IgD-negative memory B cell (primary cell): ENCODE measurements at regions not wholly inside any gene's neighbourhood (a gene's known extent, or its start where the extent isn't known, plus 50 kb on each side); places are given as distances from the start of the nearest gene placed in this dataset.

Source experiments
- H3K27ac Mint-ChIP-seq, 3 donors: one replicate each; pipeline ENCODE4 v1.8.0; 2020 to 2022; ENCODE audit warnings: mild to moderate bottlenecking in 3 of 3, mixed read lengths in 3 of 3, moderate library complexity in 1 of 3
- H3K27me3 Mint-ChIP-seq: one replicate; pipeline ENCODE4 v1.8.0; 2021; ENCODE audit warnings: mixed read lengths
- H3K36me3 Mint-ChIP-seq: one replicate; pipeline ENCODE4 v1.8.0; 2020; ENCODE audit warnings: mild to moderate bottlenecking, mixed read lengths
- H3K4me1 Mint-ChIP-seq, 3 donors: one replicate each; pipeline ENCODE4 v1.8.0; 2020 to 2022; ENCODE audit warnings: mixed read lengths in 3 of 3, mild to moderate bottlenecking in 1 of 3
- H3K4me3 Mint-ChIP-seq, 4 donors: one replicate each; pipeline ENCODE4 v1.8.0; 2020 to 2022; ENCODE audit warnings: mild to moderate bottlenecking in 4 of 4, mixed read lengths in 4 of 4, moderate library complexity in 3 of 4
- H3K9me3 Mint-ChIP-seq, 3 donors: one replicate each; pipeline ENCODE4 v1.8.0; 2020 to 2021; ENCODE audit warnings: mixed read lengths in 3 of 3, mild to moderate bottlenecking in 1 of 3

GRCh38 chr4:148773313-148773712 is 331.1 kb upstream of the NR3C2 start:
- Mint-ChIP-seq H3K36me3 (no peaks in the 10 kb centered on the region), H3K27me3 (no peaks in the 10 kb centered on the region), H3K9me3 (peaks cover 0 to 4% (median 0%) of the 10 kb centered on the region in 3 donors), H3K27ac (peak overlapping the region in 1 of 3 donors; percentile 48), H3K4me3 (no peak overlapping the region), H3K4me1 (no peaks in the 10 kb centered on the region)

GRCh38 chr4:148770848-148771247 is 328.6 kb upstream of the NR3C2 start:
- no peaks in the 10 kb centered on the region for H3K4me1 Mint-ChIP-seq
- H3K36me3 Mint-ChIP-seq, result no peaks in the 10 kb centered on the region
- no peaks in the 10 kb centered on the region for H3K27me3 Mint-ChIP-seq
- H3K27ac Mint-ChIP-seq, result no peak overlapping the region
- H3K9me3 Mint-ChIP-seq, result no peaks in the 10 kb centered on the region
- H3K4me3 Mint-ChIP-seq, result no peak overlapping the region

GRCh38 chr4:148770377-148770776 is 328.2 kb upstream of the NR3C2 start:
- no peaks in the 10 kb centered on the region for H3K9me3 Mint-ChIP-seq
- no peak overlapping the region for H3K27ac Mint-ChIP-seq
- no peaks in the 10 kb centered on the region for H3K27me3 Mint-ChIP-seq
- H3K4me3 Mint-ChIP-seq, result no peak overlapping the region
- H3K4me1 Mint-ChIP-seq, result no peaks in the 10 kb centered on the region
- H3K36me3 Mint-ChIP-seq, result no peaks in the 10 kb centered on the region

- Mint-ChIP-seq H3K27me3 (no peaks in the 10 kb centered on the region), H3K9me3 (peaks cover 2 to 14% (median 8%) of the 10 kb centered on the region in 3 donors), H3K4me3 (no peak overlapping the region), H3K36me3 (no peaks in the 10 kb centered on the region), H3K4me1 (no peaks in the 10 kb centered on the region), H3K27ac (no peak overlapping the region)
Measured at GRCh38 chr4:148764720-148765119, 322.5 kb upstream of the NR3C2 start.

GRCh38 chr4:148757171-148757570 is 315.0 kb upstream of the NR3C2 start:
- Mint-ChIP-seq H3K27me3 (no peaks in the 10 kb centered on the region), H3K27ac (no peak overlapping the region), H3K4me1 (no peaks in the 10 kb centered on the region), H3K4me3 (no peak overlapping the region), H3K36me3 (peaks cover 2% of the 10 kb centered on the region), H3K9me3 (peaks cover 2 to 14% (median 8%) of the 10 kb centered on the region in 3 donors)

GRCh38 chr4:148749403-148749802 is 307.2 kb upstream of the NR3C2 start:
- H3K27me3 Mint-ChIP-seq, result no peaks in the 10 kb centered on the region
- H3K4me1 Mint-ChIP-seq, result no peaks in the 10 kb centered on the region
- H3K9me3 Mint-ChIP-seq, result no peaks in the 10 kb centered on the region
- H3K4me3 Mint-ChIP-seq, result no peak overlapping the region
- H3K27ac Mint-ChIP-seq, result no peak overlapping the region
- peaks cover 2% of the 10 kb centered on the region for H3K36me3 Mint-ChIP-seq

- no peaks in the 10 kb centered on the region for H3K9me3 Mint-ChIP-seq
Measured at GRCh38 chr4:148747721-148748268, 305.6 kb upstream of the NR3C2 start.

GRCh38 chr4:148740701-148741100 is 298.5 kb upstream of the NR3C2 start:
- no peak overlapping the region for H3K27ac Mint-ChIP-seq
- H3K36me3 Mint-ChIP-seq, result no peaks in the 10 kb centered on the region
- no peaks in the 10 kb centered on the region for H3K4me1 Mint-ChIP-seq
- H3K27me3 Mint-ChIP-seq, result no peaks in the 10 kb centered on the region
- peaks cover 0 to 2% (median 0%) of the 10 kb centered on the region in 3 donors for H3K9me3 Mint-ChIP-seq
- H3K4me3 Mint-ChIP-seq, result no peak overlapping the region

More at GRCh38 chr4:148747721-148748268, 305.6 kb upstream of the NR3C2 start:
- Mint-ChIP-seq H3K27me3 (no peaks in the 10 kb centered on the region), H3K4me3 (no peak overlapping the region), H3K27ac (no peak overlapping the region), H3K4me1 (no peaks in the 10 kb centered on the region), H3K36me3 (peaks cover 2% of the 10 kb centered on the region)

GRCh38 chr4:148737061-148737770 is 295.0 kb upstream of the NR3C2 start:
- H3K9me3 Mint-ChIP-seq, result peaks cover 0 to 2% (median 0%) of the 10 kb centered on the region in 3 donors
- no peaks in the 10 kb centered on the region for H3K36me3 Mint-ChIP-seq
- no peaks in the 10 kb centered on the region for H3K27me3 Mint-ChIP-seq
- no peak overlapping the region for H3K27ac Mint-ChIP-seq
- H3K4me1 Mint-ChIP-seq, result no peaks in the 10 kb centered on the region
- H3K4me3 Mint-ChIP-seq, result no peak overlapping the region

GRCh38 chr4:148735432-148736155 is 293.4 kb upstream of the NR3C2 start:
- no peak overlapping the region for H3K27ac Mint-ChIP-seq
- no peak overlapping the region for H3K4me3 Mint-ChIP-seq
- peaks cover 0 to 2% (median 0%) of the 10 kb centered on the region in 3 donors for H3K9me3 Mint-ChIP-seq
- no peaks in the 10 kb centered on the region for H3K4me1 Mint-ChIP-seq
- no peaks in the 10 kb centered on the region for H3K36me3 Mint-ChIP-seq
- no peaks in the 10 kb centered on the region for H3K27me3 Mint-ChIP-seq

- Mint-ChIP-seq H3K27me3 (no peaks in the 10 kb centered on the region), H3K9me3 (peaks cover 0 to 2% (median 0%) of the 10 kb centered on the region in 3 donors), H3K4me3 (no peak overlapping the region), H3K36me3 (no peaks in the 10 kb centered on the region), H3K27ac (no peak overlapping the region), H3K4me1 (no peaks in the 10 kb centered on the region)
Measured at GRCh38 chr4:148730766-148731165, 288.6 kb upstream of the NR3C2 start.

- no peak overlapping the region for H3K27ac Mint-ChIP-seq
Measured at GRCh38 chr4:148730082-148730640, 287.9 kb upstream of the NR3C2 start.

GRCh38 chr4:148717988-148718387 is 275.8 kb upstream of the NR3C2 start:
- H3K27ac Mint-ChIP-seq, result no peak overlapping the region

More at GRCh38 chr4:148730082-148730640, 287.9 kb upstream of the NR3C2 start:
- no peaks in the 10 kb centered on the region for H3K36me3 Mint-ChIP-seq
- H3K9me3 Mint-ChIP-seq, result peaks cover 0 to 2% (median 0%) of the 10 kb centered on the region in 3 donors
- no peak overlapping the region for H3K4me3 Mint-ChIP-seq
- no peaks in the 10 kb centered on the region for H3K4me1 Mint-ChIP-seq
- no peaks in the 10 kb centered on the region for H3K27me3 Mint-ChIP-seq

GRCh38 chr4:148716431-148717052 is 274.3 kb upstream of the NR3C2 start:
- Mint-ChIP-seq H3K27me3 (peaks cover 1% of the 10 kb centered on the region), H3K27ac (no peak overlapping the region), H3K4me3 (no peak overlapping the region), H3K4me1 (no peaks in the 10 kb centered on the region), H3K9me3 (peaks cover 0 to 3% (median 2%) of the 10 kb centered on the region in 3 donors), H3K36me3 (no peaks in the 10 kb centered on the region)

More at GRCh38 chr4:148717988-148718387, 275.8 kb upstream of the NR3C2 start:
- peaks cover 1% of the 10 kb centered on the region for H3K27me3 Mint-ChIP-seq
- H3K4me3 Mint-ChIP-seq, result no peak overlapping the region
- no peaks in the 10 kb centered on the region for H3K4me1 Mint-ChIP-seq
- H3K36me3 Mint-ChIP-seq, result no peaks in the 10 kb centered on the region
- peaks cover under 1 to 4% (median 3%) of the 10 kb centered on the region in 3 donors for H3K9me3 Mint-ChIP-seq

GRCh38 chr4:148704291-148704690 is 262.1 kb upstream of the NR3C2 start:
- peaks cover 2% of the 10 kb centered on the region for H3K36me3 Mint-ChIP-seq

More at GRCh38 chr4:148704291-148704690, 262.1 kb upstream of the NR3C2 start:
- Mint-ChIP-seq H3K9me3 (peaks cover 0 to 8% (median 6%) of the 10 kb centered on the region in 3 donors), H3K4me1 (no peaks in the 10 kb centered on the region), H3K4me3 (no peak overlapping the region), H3K27me3 (no peaks in the 10 kb centered on the region), H3K27ac (no peak overlapping the region)
